Astrocyte (in vitro differentiated cells and primary cell): ENCODE measurements at regions not wholly inside any gene's neighbourhood (a gene's known extent, or its start where the extent isn't known, plus 50 kb on each side); places are given as distances from the start of the nearest gene placed in this dataset.

Source experiments
- DNase-seq: peaks from one replicate; pipeline ENCODE4 v3.0.0-alpha.2; 2010; ENCODE audit warnings: low read depth
- FAIRE-seq: peaks from 2 replicates; lab custom pipeline; 2011; peaks lifted over from hg19 to GRCh38; lab: Jason Lieb, UNC
- H2AFZ ChIP-seq: 2 replicates; pipeline ENCODE4 v1.6.0; 2012; ENCODE audit warnings: low read depth, low read length, inconsistent platforms
- H3K27ac ChIP-seq: 2 replicates; pipeline ENCODE4 v1.5.1; 2011; ENCODE audit warnings: low read depth, low read length, inconsistent platforms
- H3K27me3 ChIP-seq: 2 replicates; pipeline ENCODE4 v1.6.0; 2011; ENCODE audit warnings: low read length, inconsistent platforms; ENCODE audit not compliant: insufficient read depth
- H3K36me3 ChIP-seq: 2 replicates; pipeline ENCODE4 v1.5.1; 2011; ENCODE audit warnings: low read length, inconsistent platforms; ENCODE audit not compliant: insufficient read depth
- H3K4me1 ChIP-seq: 2 replicates; pipeline ENCODE4 v1.5.1; 2011; ENCODE audit warnings: low read length, inconsistent platforms; ENCODE audit not compliant: insufficient read depth
- H3K4me2 ChIP-seq: 2 replicates; pipeline ENCODE4 v1.6.0; 2012; ENCODE audit warnings: low read length, inconsistent platforms
- H3K4me3 ChIP-seq: 2 replicates; pipeline ENCODE4 v1.5.1; 2011; ENCODE audit warnings: low read depth, mild to moderate bottlenecking, low read length, inconsistent platforms; ENCODE audit not compliant: insufficient read depth
- H3K79me2 ChIP-seq: 2 replicates; pipeline ENCODE4 v1.6.0; 2012; ENCODE audit warnings: mild to moderate bottlenecking, low read length, inconsistent platforms; ENCODE audit not compliant: insufficient read depth
- H3K9ac ChIP-seq: 2 replicates; pipeline ENCODE4 v1.6.0; 2012; ENCODE audit warnings: mild to moderate bottlenecking, low read length, inconsistent platforms
- H3K9me3 ChIP-seq: 2 replicates; pipeline ENCODE4 v1.5.1; 2012; ENCODE audit warnings: low read depth, mild to moderate bottlenecking, low read length, inconsistent platforms; ENCODE audit not compliant: insufficient read depth
- H4K20me1 ChIP-seq: 2 replicates; pipeline ENCODE4 v1.6.0; 2012; ENCODE audit warnings: low read length, inconsistent platforms; ENCODE audit not compliant: insufficient read depth
- H3K27ac Mint-ChIP-seq: one replicate; pipeline ENCODE4 v1.8.0; 2021; ENCODE audit warnings: mild to moderate bottlenecking, mixed read lengths; ENCODE audit not compliant: unreplicated experiment
- H3K27me3 Mint-ChIP-seq: one replicate; pipeline ENCODE4 v1.8.0; 2021; ENCODE audit warnings: low read depth, mixed read lengths; ENCODE audit not compliant: unreplicated experiment
- H3K36me3 Mint-ChIP-seq: one replicate; pipeline ENCODE4 v1.8.0; 2021; ENCODE audit warnings: low read depth, mixed read lengths; ENCODE audit not compliant: unreplicated experiment
- H3K4me1 Mint-ChIP-seq: one replicate; pipeline ENCODE4 v1.8.0; 2021; ENCODE audit warnings: low read depth, mixed read lengths; ENCODE audit not compliant: unreplicated experiment
- H3K4me3 Mint-ChIP-seq: one replicate; pipeline ENCODE4 v1.8.0; 2021; ENCODE audit warnings: mild to moderate bottlenecking, moderate library complexity, mixed read lengths; ENCODE audit not compliant: unreplicated experiment
- H3K9me3 Mint-ChIP-seq: one replicate; pipeline ENCODE4 v1.8.0; 2021; ENCODE audit warnings: mild to moderate bottlenecking, mixed read lengths; ENCODE audit not compliant: unreplicated experiment
- EZH2 ChIP-seq: IDR thresholded peaks from 2 replicates; pipeline ENCODE4 v1.6.1; 2012; ENCODE audit warnings: mild to moderate bottlenecking, low read length, inconsistent platforms; ENCODE audit not compliant: insufficient read depth
- TF ChIP-seq, protein P1 (sequence below): IDR thresholded peaks from 2 replicates; pipeline ENCODE4 v1.5.1; 2011; ENCODE audit warnings: low read depth, mild to moderate bottlenecking, inconsistent platforms, low read length, moderate library complexity; ENCODE audit not compliant: insufficient read depth

GRCh38 chr4:189313861-189314513, 626.7 kb upstream of the FRG1 start:
- no peak overlapping the region for H2AFZ ChIP-seq
- H4K20me1 ChIP-seq, result no peaks in the 10 kb centered on the region
- no peaks in the 10 kb centered on the region for H3K79me2 ChIP-seq
- no peaks in the 10 kb centered on the region for H3K27me3 Mint-ChIP-seq
- no peak overlapping the region for H3K4me3 Mint-ChIP-seq
- H3K36me3 ChIP-seq, result no peaks in the 10 kb centered on the region
- no peak overlapping the region for H3K9ac ChIP-seq
- H3K27me3 ChIP-seq, result no peaks in the 10 kb centered on the region
- FAIRE-seq, result no peak
- H3K27ac Mint-ChIP-seq, result no peak overlapping the region
- H3K4me2 ChIP-seq, result no peak overlapping the region
- H3K4me3 ChIP-seq, result no peak overlapping the region
- H3K9me3 Mint-ChIP-seq, result no peaks in the 10 kb centered on the region
- DNase-seq, result no peak
- H3K4me1 ChIP-seq, result no peaks in the 10 kb centered on the region
- H3K4me1 Mint-ChIP-seq, result no peaks in the 10 kb centered on the region
- no peaks in the 10 kb centered on the region for H3K36me3 Mint-ChIP-seq
- no peak overlapping the region for H3K27ac ChIP-seq
- H3K9me3 ChIP-seq, result no peaks in the 10 kb centered on the region
- TF ChIP-seq, protein P1, sequence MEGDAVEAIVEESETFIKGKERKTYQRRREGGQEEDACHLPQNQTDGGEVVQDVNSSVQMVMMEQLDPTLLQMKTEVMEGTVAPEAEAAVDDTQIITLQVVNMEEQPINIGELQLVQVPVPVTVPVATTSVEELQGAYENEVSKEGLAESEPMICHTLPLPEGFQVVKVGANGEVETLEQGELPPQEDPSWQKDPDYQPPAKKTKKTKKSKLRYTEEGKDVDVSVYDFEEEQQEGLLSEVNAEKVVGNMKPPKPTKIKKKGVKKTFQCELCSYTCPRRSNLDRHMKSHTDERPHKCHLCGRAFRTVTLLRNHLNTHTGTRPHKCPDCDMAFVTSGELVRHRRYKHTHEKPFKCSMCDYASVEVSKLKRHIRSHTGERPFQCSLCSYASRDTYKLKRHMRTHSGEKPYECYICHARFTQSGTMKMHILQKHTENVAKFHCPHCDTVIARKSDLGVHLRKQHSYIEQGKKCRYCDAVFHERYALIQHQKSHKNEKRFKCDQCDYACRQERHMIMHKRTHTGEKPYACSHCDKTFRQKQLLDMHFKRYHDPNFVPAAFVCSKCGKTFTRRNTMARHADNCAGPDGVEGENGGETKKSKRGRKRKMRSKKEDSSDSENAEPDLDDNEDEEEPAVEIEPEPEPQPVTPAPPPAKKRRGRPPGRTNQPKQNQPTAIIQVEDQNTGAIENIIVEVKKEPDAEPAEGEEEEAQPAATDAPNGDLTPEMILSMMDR, result no peak
- TF ChIP-seq EZH2, result no peak

DNA sequence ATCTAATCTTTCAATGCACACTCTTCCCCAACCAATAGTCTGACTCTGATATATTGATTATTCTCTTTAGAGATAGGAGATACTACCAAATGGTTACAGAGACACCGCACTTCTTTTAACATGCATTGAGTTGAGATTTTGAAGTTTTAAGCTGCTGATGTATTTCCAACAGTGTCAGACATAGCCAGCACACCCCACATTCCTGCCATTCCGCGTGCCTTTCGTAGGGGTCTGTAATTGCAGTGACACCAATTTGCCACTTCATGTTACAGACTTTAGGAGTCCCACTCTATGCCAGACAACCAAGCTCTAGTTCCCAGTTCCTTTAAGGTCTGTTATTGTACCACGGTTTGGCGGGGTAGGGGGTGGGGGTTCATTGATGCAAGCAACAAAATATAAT, 618.2 kb upstream of the FRG1 start:
- no peak overlapping the region for H3K4me3 ChIP-seq
- no peak overlapping the region for H3K9ac ChIP-seq
- H3K4me1 Mint-ChIP-seq, result no peaks in the 10 kb centered on the region
- H3K27ac ChIP-seq, result no peak overlapping the region
- H3K27me3 ChIP-seq, result no peaks in the 10 kb centered on the region
- no peaks in the 10 kb centered on the region for H3K36me3 Mint-ChIP-seq
- H3K4me3 Mint-ChIP-seq, result no peak overlapping the region
- no peak overlapping the region for H3K4me2 ChIP-seq
- no peak overlapping the region for H3K27ac Mint-ChIP-seq
- TF ChIP-seq, protein P1, result no peak
- no peak for TF ChIP-seq EZH2
- DNase-seq, result no peak
- peaks cover 6% of the 10 kb centered on the region for H3K9me3 ChIP-seq
- H3K9me3 Mint-ChIP-seq, result no peaks in the 10 kb centered on the region
- H4K20me1 ChIP-seq, result no peaks in the 10 kb centered on the region
- H3K4me1 ChIP-seq, result no peaks in the 10 kb centered on the region
- no peak for FAIRE-seq
- H3K27me3 Mint-ChIP-seq, result no peaks in the 10 kb centered on the region
- H3K36me3 ChIP-seq, result no peaks in the 10 kb centered on the region
- H2AFZ ChIP-seq, result no peak overlapping the region
- no peaks in the 10 kb centered on the region for H3K79me2 ChIP-seq

DNA sequence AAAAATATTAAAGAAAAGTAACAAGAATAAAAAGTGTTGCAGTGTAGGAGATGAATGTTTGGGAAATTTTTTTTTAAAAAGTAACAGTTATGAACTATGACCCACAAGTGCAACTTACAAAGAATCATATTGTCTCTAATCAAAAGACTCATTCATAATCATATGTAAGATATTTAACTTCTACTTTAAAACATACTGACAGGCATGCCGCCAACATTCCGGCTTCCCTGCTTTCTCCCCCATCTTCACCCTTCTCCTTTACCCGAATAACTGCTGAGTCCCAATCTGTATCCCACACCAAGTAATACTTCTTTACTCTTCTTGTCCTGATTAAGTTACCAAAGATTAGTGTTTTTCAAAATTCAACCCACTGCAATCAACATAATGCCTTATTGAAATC, 598.8 kb upstream of the FRG1 start:
- Histone ChIP-seq H4K20me1 (no peaks in the 10 kb centered on the region), H2AFZ (no peak overlapping the region), H3K9ac (no peak overlapping the region), H3K79me2 (no peaks in the 10 kb centered on the region), H3K9me3 (peaks cover 6% of the 10 kb centered on the region), H3K27me3 (no peaks in the 10 kb centered on the region), H3K36me3 (no peaks in the 10 kb centered on the region), H3K4me3 (no peak overlapping the region), H3K4me1 (no peaks in the 10 kb centered on the region), H3K27ac (no peak overlapping the region), H3K4me2 (no peak overlapping the region)
- no peaks in the 10 kb centered on the region for H3K36me3 Mint-ChIP-seq
- H3K9me3 Mint-ChIP-seq, result peaks cover 5% of the 10 kb centered on the region
- no peak overlapping the region for H3K27ac Mint-ChIP-seq
- DNase-seq (no peak), FAIRE-seq (no peak)
- no peak for TF ChIP-seq EZH2
- TF ChIP-seq, protein P1, result no peak
- no peak overlapping the region for H3K4me3 Mint-ChIP-seq
- no peaks in the 10 kb centered on the region for H3K4me1 Mint-ChIP-seq
- H3K27me3 Mint-ChIP-seq, result no peaks in the 10 kb centered on the region
